Prostate gland (tissue), 2 donors: ENCODE measurements at regions not wholly inside any gene's neighbourhood (a gene's known extent, or its start where the extent isn't known, plus 50 kb on each side); places are given as distances from the start of the nearest gene placed in this dataset.

ENCODE experiments used
- DNase-seq: peaks from one replicate; pipeline ENCODE4 v3.0.0-alpha.2; 2019; ENCODE audit warnings: low spot score
- H3K27ac ChIP-seq, 2 donors: fragments of 200-600 bp; sonication (generic); 2 replicates each; pipeline ENCODE4 v1.5.1; 2017 to 2019
- H3K27me3 ChIP-seq: fragments of 200-600 bp; sonication (generic); replicated peaks from 2 replicates; pipeline ENCODE4 v1.5.1; 2019; ENCODE audit not compliant: insufficient read depth
- H3K36me3 ChIP-seq, 2 donors: fragments of 200-600 bp; sonication (generic); 1 replicate in 1 of 2; 2 replicates in 1 of 2; pipeline versions ENCODE4 v1.5.1 to v1.8.1; 2017 to 2019
- H3K4me1 ChIP-seq: fragments of 200-600 bp; sonication (generic); replicated peaks from 2 replicates; pipeline ENCODE4 v1.5.1; 2019
- H3K4me3 ChIP-seq, 2 donors: fragments of 200-600 bp; sonication (generic); 2 replicates each; pipeline ENCODE4 v1.5.1; 2017 to 2019
- H3K9me3 ChIP-seq: fragments of 200-600 bp; sonication (generic); 2 replicates; pipeline ENCODE4 v1.5.1; 2017
- POLR2A ChIP-seq: fragments of 450-650 bp; IDR thresholded peaks from one replicate; pipeline ENCODE4 v1.6.1; 2016; ENCODE audit warnings: antibody characterized with exemption, mild to moderate bottlenecking
- POLR2AphosphoS5 ChIP-seq: sonication (generic); formaldehyde crosslinking; IDR thresholded peaks from one replicate; pipeline ENCODE4 v1.6.1; 2017; ENCODE audit warnings: antibody characterized with exemption
- WGBS: methylation state at CpG from one replicate; pipeline ENCODE4 v1.1.5; 2018; 5-methylcytosine and 5-hydroxymethylcytosine counted together
- intact Hi-C: fragments of 100-400 bp; cut with DNase I; formaldehyde crosslinking; loops from one replicate; pipeline ENCODE4 v1.14.2; 2022
- TF ChIP-seq, protein P1 (sequence below), 4 experiments: fragments of 200-600 bp in 2 of 4; fragments of 450-650 bp in 2 of 4; sonication (generic) in 2 of 4; IDR thresholded peaks; 1 replicate in 3 of 4; 2 replicates in 1 of 4; pipeline ENCODE4 v1.5.1; 2016 to 2019; ENCODE audit warnings: antibody characterized with exemption in 4 of 4, mild to moderate bottlenecking in 2 of 4, moderate library complexity in 2 of 4

DNA sequence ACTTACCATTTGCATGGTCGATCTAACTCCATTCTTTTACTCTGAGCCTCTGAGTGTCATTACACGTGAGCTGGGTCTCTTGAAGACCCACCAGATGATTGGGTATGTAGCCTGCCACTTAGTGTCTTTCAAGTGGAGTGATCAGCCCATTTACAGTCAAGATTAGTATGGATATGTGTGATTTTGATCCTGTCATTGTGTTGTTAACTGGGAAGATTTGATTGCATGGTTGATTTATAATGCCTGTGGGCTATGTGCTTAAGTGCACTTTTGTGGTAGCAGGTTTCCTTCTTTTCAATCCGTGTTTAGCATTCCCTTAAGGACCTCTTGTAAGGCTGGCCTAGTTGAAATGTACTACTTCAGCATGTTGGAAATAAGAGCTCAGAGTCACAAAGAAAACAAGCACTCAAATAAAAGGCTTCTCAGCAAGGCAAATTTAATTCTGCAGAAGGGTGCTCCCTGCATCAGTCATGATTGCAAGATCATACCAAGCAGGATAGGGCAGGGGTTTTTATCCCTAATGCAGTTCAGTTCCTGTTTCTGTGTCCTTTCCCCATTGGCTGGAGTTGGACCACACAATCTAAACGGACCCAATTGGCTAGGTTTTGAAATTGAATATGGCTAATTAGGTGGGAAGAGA is 230.7 kb upstream of the SYT4 start:
- Histone ChIP-seq H3K4me1 (no peaks in the 10 kb centered on the region), H3K36me3 (no peaks in the 10 kb centered on the region), H3K9me3 (no peaks in the 10 kb centered on the region), H3K27me3 (no peaks in the 10 kb centered on the region), H3K27ac (no peak overlapping the region), H3K4me3 (no peak overlapping the region)
- DNase-seq: no peak
- TF ChIP-seq, protein P1, sequence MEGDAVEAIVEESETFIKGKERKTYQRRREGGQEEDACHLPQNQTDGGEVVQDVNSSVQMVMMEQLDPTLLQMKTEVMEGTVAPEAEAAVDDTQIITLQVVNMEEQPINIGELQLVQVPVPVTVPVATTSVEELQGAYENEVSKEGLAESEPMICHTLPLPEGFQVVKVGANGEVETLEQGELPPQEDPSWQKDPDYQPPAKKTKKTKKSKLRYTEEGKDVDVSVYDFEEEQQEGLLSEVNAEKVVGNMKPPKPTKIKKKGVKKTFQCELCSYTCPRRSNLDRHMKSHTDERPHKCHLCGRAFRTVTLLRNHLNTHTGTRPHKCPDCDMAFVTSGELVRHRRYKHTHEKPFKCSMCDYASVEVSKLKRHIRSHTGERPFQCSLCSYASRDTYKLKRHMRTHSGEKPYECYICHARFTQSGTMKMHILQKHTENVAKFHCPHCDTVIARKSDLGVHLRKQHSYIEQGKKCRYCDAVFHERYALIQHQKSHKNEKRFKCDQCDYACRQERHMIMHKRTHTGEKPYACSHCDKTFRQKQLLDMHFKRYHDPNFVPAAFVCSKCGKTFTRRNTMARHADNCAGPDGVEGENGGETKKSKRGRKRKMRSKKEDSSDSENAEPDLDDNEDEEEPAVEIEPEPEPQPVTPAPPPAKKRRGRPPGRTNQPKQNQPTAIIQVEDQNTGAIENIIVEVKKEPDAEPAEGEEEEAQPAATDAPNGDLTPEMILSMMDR (IDR thresholded peaks at IDR 0.05): no peak
- TF ChIP-seq POLR2A (no peak), POLR2AphosphoS5 (no peak)
- WGBS: 80% methylated on average over 4 of the region's 4 CpGs
- intact Hi-C loops: no loop called here

DNA sequence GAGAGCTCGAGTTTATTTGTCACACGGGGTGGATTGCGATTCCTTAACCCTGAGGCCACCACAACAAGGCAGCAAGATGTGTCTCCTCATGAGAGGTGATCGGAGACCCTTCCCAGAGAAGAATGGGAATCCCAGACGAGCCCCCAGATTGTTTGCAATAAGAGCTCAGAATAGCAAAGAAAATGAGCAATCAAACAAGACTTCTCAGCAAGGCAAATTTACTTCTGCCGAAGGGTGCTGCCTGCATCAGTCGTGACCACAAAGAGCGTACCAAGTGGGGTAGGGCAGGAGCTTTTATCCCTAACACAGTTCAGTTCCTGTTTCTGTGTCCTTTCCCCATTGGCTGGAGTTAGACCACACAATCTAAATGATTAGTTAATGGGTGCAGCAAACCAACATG is 237.5 kb upstream of the SYT4 start:
- no peaks in the 10 kb centered on the region for H3K9me3 ChIP-seq
- no peak for DNase-seq
- 93% methylated on average over 8 of the region's 8 CpGs for WGBS
- TF ChIP-seq POLR2AphosphoS5: no peak
- no peaks in the 10 kb centered on the region for H3K27me3 ChIP-seq
- H3K4me3 ChIP-seq: no peak overlapping the region
- H3K27ac ChIP-seq: no peak overlapping the region
- no peaks in the 10 kb centered on the region for H3K4me1 ChIP-seq
- intact Hi-C loops: no loop called here
- no peaks in the 10 kb centered on the region for H3K36me3 ChIP-seq

DNA sequence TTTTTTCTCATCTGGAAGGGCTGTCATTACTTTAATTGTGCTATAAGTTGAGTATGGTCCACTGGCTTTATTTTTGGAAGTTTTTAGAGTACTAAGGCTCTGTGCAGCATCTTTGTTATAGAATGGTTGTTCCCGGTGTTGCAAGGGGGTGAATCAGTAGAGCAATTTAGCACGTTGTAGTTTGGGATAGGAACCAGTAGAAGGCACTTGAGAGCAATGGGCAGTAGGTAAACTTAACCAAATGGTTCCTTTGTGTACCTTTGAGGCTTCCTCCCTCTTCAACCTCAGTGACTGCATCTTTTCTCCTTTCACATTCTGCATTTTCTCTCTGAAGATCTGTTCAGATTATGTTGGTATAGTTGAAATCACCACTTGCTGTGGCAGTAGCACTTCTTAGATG is 238.2 kb upstream of the SYT4 start:
- DNase-seq: no peak
- TF ChIP-seq, protein P1 (IDR thresholded peaks at IDR 0.05): no peak
- TF ChIP-seq POLR2AphosphoS5: no peak
- TF ChIP-seq POLR2A: no peak
- 80% methylated on average over 2 of the region's 2 CpGs for WGBS
- no peak overlapping the region for H3K4me3 ChIP-seq
- intact Hi-C loops: no loop called here
- H3K27ac ChIP-seq: no peak overlapping the region
- no peaks in the 10 kb centered on the region for H3K27me3 ChIP-seq
- H3K9me3 ChIP-seq: no peaks in the 10 kb centered on the region
- no peaks in the 10 kb centered on the region for H3K4me1 ChIP-seq
- no peaks in the 10 kb centered on the region for H3K36me3 ChIP-seq

DNA sequence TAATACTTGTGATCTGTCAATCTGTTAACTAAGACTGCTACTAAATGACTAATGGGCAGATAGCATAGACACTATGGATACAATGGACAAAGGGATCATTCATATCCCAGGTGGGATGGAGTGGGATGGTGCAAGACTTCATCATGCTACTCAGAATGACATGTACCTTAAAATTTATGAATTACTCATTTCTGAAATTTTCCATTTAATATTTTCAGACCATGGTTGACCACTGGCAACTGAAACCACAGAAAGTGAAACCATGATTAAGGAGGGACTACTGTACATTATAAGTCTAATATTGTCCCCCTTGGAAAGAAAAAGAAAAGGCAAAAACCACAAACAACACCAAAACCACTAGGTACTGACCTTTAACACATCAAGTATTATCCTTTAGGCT is 247.0 kb upstream of the SYT4 start:
- no peak for DNase-seq
- intact Hi-C loops: no loop called here
- Histone ChIP-seq H3K27ac (no peak overlapping the region), H3K36me3 (no peaks in the 10 kb centered on the region), H3K4me3 (no peak overlapping the region), H3K27me3 (no peaks in the 10 kb centered on the region), H3K4me1 (no peaks in the 10 kb centered on the region), H3K9me3 (no peaks in the 10 kb centered on the region)
- TF ChIP-seq POLR2AphosphoS5 (no peak), POLR2A (no peak)
- TF ChIP-seq, protein P1 (IDR thresholded peaks at IDR 0.05): no peak

DNA sequence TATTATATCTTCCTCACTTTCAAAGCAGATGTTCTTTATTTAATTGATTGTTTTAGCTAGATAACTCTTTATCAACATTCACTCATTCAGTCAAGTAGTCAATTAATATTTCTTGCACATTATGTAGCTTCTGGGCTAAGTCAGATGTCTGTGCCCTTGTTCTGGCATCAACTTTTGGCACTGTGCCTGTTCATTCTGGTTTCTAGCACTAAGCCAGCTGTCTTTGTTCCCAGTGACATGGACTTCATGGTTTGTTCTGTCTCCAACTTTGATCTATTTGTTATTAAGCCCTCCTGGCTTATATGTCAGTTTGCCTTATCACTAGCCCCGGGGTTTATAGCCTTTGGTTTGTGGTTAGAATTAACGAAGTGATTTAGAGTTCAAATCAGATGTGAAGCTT is 247.9 kb upstream of the SYT4 start:
- no peak overlapping the region for H3K27ac ChIP-seq
- H3K27me3 ChIP-seq: no peaks in the 10 kb centered on the region
- no peaks in the 10 kb centered on the region for H3K4me1 ChIP-seq
- TF ChIP-seq, protein P1 (IDR thresholded peaks at IDR 0.05): no peak
- TF ChIP-seq POLR2AphosphoS5 (no peak), POLR2A (no peak)
- WGBS: 12% methylated on average over 2 of the region's 2 CpGs
- DNase-seq: no peak
- H3K4me3 ChIP-seq: no peak overlapping the region
- no peaks in the 10 kb centered on the region for H3K9me3 ChIP-seq
- intact Hi-C loops: no loop called here
- no peaks in the 10 kb centered on the region for H3K36me3 ChIP-seq
